GM18508 (cell line): ENCODE measurements at regions not wholly inside any gene's neighbourhood (a gene's known extent, or its start where the extent isn't known, plus 50 kb on each side); places are given as distances from the start of the nearest gene placed in this dataset.
"Not testable (repeated sequence)": the region's sequence is repeated elsewhere in the genome, so short reads cannot be mapped to it uniquely, and the experiment has no call there.

Experiments used
- ATAC-seq: cut with Tn5 transposase; IDR thresholded peaks from one replicate; pipeline ENCODE4 v1.9.1; 2021; ENCODE audit warnings: moderate number of reproducible peaks; ENCODE audit not compliant: insufficient read depth, unreplicated experiment

GRCh38 chr4:118494437-118494836, 141.6 kb upstream of the PRSS12 start:
- ATAC-seq: not testable (repeated sequence)

DNA sequence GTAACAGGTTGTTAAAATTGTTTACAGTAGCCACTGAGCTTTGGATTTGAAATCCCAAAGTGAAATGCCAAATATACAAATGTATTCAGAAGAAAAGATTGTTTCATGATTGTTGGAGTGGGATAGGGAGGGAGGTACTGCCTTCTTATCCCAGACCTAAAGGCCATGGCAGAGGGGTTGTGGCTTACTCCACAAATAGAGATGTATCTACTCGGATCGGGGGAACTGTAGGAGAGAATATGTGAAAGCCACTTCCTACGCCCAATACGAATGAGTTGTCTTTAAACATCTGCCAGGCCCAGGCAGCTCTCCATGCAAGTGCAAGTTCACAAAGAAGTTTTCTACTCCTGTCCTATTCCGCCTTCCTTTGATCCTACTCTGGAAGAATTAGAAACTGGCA, 150.2 kb upstream of the PRSS12 start:
- ATAC-seq: not testable (repeated sequence)

- not testable (repeated sequence) for ATAC-seq
Measured at GRCh38 chr4:118504927-118505326, 152.1 kb upstream of the PRSS12 start.

DNA sequence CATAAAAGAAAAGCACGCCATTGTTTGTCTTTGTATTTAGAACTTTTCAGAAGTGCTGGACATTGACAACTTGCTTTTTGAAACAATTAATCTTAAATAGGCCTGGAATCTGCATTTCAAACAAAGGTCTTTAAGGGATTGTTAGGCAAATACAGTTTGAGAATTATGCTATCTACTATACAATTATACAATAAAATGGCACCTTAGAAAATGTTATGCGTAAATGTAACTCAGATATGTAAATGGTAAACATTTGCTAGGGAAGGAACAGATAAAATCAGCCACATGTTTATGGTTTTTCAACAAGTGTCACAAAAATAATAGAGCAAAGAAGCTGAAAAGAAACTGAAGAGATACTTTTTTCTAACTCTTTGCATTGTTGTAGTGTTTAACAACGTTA, 152.7 kb upstream of the PRSS12 start:
- not testable (repeated sequence) for ATAC-seq

DNA sequence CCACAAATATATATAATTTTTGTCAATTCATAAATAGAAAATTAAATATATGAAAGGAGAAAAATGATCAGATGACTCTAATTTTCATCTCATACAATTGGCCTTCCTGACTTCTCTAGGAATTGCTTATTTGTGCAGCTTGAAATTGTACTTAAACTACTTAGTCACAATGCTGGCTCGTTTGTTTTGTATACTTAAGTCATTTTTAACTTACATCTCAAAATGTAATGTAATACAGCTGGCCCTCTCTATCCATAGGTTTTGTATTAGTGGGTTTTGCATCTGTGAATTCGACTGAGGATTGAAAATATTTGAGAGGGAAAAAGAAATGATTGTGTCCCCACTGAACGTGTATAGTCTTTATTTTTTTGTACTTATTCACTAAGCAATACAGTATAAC, 160.1 kb upstream of the PRSS12 start:
- not testable (repeated sequence) for ATAC-seq

- not testable (repeated sequence) for ATAC-seq
Measured at GRCh38 chr4:118514332-118514731, 161.5 kb upstream of the PRSS12 start.

- ATAC-seq: not testable (repeated sequence)
Measured at GRCh38 chr4:118516107-118516506, 163.3 kb upstream of the PRSS12 start.

- ATAC-seq: not testable (repeated sequence)
Measured at GRCh38 chr4:118530107-118530506, 155.1 kb upstream of the METTL14 start.

- ATAC-seq: not testable (repeated sequence)
Measured at GRCh38 chr4:118531947-118532346, 153.2 kb upstream of the METTL14 start.

DNA sequence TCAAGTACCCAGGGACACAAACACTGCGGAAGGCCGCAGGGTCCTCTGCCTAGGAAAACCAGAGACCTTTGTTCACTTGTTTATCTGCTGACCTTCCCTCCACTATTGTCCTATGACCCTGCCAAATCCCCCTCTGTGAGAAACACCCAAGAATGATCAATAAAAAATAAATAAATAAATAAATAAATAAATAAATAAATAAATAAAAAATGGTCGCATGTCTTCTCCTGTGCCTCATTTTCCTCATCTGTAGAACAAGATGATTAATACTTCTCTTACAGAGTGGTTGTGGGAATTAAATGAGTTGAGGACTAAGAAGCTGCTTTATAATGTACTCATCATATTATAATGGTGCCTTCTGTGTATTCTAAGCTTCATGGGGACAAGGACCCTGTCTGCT, 149.4 kb upstream of the METTL14 start:
- not testable (repeated sequence) for ATAC-seq

GRCh38 chr4:118539412-118540077, 145.6 kb upstream of the METTL14 start:
- ATAC-seq: peak; percentile 80

DNA sequence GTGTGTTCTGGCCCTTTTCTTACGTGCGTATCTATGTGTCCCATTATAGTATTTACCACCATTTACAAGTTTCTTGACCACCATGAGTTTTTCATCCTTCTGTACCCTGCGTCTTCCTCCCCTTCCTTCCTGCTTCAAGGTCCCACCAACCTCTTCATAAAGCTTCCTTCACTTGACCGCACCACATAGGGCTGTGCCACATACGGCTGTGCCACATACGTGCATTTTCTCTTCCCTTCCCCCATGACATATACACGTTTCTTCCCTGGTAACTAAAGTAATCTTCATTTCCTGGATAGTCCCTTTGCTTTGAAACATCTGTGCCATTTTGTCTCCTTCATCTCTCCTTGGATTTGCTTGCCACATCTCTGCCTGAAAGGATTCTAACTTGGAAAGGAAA, 128.6 kb upstream of the METTL14 start:
- ATAC-seq: not testable (repeated sequence)

DNA sequence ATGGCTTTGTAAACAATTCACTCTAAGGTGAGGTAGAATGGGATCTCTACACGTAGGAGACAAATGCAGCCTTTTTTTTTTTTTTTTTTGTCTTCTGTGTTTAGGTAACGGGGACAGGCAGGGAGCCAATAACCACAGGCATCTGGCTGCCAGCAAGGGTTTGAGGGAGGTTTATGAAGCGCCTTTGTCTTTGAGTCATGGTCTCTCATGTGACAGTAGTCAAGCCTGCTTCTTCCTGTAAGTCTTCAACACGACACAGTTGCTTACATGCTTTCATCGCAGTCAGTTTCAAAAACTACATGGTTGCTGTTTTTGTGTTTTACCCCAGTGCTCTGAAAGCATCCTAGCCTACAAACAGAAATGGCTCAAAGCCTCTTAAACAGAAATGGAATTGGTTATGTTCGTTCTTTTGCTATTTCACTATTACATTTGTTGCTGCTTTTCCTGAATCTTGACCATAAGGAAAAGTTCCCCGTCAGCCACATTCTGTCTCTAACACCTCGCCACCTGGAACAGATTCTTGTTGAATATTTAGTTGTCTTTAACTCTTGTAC, 127.8 kb upstream of the METTL14 start:
- no peak for ATAC-seq

GRCh38 chr4:118558188-118558587, 127.0 kb upstream of the METTL14 start:
- not testable (repeated sequence) for ATAC-seq

- ATAC-seq: not testable (repeated sequence)
Measured at GRCh38 chr4:118561559-118561958, 123.6 kb upstream of the METTL14 start.

DNA sequence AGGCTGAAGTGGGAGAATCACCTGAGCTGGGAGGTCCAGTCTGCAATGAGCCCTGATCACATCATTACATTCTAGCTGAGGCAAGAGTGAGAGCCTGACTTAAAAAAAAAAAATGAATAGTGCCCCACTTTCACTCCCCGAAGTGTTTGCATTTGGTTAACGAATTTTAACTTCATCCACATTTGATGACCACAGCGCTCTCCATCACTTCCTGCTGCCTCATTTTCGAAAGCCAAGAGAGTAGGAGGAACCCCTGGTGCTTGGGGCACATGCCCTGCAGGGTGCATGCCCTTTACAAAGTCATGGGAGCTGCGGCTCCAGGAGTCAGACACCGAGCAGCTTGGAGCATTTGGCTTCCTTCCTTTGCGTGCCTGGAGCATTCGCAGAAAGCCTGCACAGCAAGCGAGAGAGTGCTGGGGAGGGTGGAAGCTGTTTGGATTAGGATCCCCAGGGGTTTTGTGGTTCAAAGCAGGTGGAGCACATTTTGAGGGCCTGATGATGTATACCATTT, 119.1 kb upstream of the METTL14 start:
- ATAC-seq: peak; percentile 46

DNA sequence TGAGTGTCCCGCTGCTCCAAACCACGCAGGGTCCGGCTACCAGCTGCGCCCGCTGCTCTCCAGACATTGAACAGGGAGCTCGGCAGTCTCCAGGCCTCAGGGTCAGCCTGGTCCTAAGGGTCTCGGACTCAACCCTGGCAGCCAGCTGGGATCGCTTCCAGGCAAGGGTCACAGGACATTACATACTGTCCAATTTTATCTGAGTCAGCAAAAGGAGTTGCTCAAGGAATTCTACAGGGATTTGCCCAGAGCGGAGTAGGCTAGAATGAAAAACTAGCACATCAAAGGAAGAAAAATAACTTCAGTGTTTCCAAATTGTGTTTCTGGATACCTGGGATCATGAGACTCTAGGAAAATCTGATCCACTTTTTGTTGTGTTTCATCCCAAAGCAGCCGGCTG, 112.2 kb upstream of the METTL14 start:
- ATAC-seq: not testable (repeated sequence)

DNA sequence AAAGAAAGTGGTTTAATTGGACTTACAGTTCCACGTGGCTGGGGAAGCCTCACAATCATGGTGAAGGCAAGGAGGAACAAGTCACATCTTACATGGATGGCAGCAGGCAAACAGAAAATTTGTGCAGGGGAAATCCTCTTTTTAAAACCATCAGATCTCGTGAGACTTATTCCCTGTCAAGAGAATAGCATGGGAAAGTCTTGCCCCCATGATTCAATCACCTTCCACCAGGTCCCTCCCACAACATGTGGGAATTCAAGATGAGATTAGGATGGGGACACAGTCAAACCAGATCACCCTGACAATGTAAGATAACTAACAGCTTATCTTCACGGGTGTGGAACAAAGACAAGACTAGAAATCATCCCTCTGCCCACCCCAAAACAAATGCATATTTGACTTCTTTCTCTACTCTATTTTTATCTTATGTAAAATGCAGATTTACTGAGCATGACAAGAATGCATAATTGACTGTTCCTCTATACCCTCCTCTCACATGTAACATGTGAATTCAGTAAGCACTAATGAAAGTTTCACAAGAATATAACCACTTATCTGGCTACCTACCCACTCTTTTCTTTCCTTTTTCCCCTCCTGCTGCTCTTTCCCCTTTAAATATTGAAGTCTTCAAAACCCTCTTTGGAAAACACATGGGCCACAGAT, 110.8 kb upstream of the METTL14 start:
- not testable (repeated sequence) for ATAC-seq

DNA sequence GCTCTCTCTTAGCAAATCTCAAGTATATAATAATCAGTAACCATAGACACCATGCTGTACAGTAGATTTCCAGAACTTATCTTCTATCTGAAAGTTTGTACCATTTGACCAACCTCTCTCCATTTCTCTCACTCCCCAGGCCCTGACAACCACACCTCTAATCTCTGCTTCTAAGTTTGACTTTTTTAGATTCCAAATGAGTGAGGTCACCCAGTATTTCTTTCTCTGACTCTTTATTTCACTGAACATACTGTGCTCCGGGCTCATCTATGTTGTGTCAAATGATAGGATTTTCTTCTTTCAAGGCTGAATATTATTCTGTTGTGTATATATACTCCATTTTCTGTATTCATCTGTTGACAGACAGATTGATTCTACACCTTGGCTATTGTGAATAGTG, 110.1 kb upstream of the METTL14 start:
- ATAC-seq: not testable (repeated sequence)

DNA sequence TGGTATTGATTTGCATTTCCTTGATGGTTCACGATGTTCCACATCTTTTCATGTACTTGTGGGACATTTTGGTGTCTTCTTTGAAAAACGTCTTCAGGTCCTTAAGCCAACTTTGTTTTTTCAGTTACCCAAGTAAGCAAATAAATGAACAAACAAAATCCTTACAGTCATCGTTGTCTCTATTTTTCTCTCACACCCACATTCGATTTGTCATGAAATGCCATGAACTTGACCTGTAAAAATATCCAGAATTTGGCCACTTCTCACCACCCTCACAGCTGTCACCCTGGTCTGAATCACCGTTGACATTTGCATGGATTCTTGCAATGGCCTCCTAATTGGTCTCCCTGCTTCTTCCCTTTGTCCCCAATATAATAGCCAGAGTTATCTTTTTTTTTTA, 109.5 kb upstream of the METTL14 start:
- ATAC-seq: not testable (repeated sequence)

DNA sequence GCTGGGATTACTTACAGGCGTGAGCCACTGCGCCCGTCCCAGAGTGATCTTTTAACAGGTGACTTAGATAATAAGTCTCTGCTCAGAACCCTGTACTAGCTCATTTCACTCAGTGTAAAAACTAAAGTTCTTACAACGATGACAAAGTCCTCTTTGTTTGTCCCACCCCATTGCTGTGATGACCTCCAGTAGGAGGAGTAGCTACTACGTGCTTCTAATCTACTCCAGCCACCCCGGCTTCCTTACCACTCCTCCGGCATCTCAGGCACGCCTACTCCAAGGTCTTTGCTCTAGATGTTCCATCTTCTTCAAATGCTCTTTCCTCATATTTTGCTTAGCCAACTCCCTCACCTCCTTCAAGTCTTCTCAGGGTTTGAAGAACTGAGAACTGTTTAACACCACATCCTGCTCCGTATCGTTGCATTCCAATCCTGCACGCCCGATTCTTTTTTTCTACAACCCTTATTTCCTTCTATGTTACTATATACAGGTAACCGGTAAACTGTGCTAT, 108.4 kb upstream of the METTL14 start:
- ATAC-seq: not testable (repeated sequence)
